Osteoblast (primary cell): ENCODE measurements at regions not wholly inside any gene's neighbourhood (a gene's known extent, or its start where the extent isn't known, plus 50 kb on each side); places are given as distances from the start of the nearest gene placed in this dataset.

Source experiments
- DNase-seq: peaks from one replicate; pipeline ENCODE4 v3.0.0; 2011; ENCODE audit warnings: low spot score, mixed read lengths; ENCODE audit not compliant: insufficient read length; ENCODE audit errors: missing footprints
- H2AFZ ChIP-seq: 2 replicates; pipeline ENCODE4 v1.6.0; 2011; ENCODE audit warnings: mild to moderate bottlenecking, low read length
- H3K27ac ChIP-seq: 2 replicates; pipeline ENCODE4 v1.5.1; 2011; ENCODE audit warnings: mild to moderate bottlenecking, low read depth, low read length, moderate library complexity
- H3K27me3 ChIP-seq: 2 replicates; pipeline ENCODE4 v1.6.0; 2012; ENCODE audit warnings: mild to moderate bottlenecking, control low read depth, inconsistent platforms, low read length, moderate library complexity; ENCODE audit not compliant: insufficient read depth
- H3K36me3 ChIP-seq: 2 replicates; pipeline ENCODE4 v1.5.1; 2011; ENCODE audit warnings: mild to moderate bottlenecking, low read length, control low read depth, moderate library complexity; ENCODE audit not compliant: insufficient read depth
- H3K4me1 ChIP-seq: 2 replicates; pipeline ENCODE4 v1.5.1; 2011; ENCODE audit warnings: mild to moderate bottlenecking, low read length, control low read depth, moderate library complexity; ENCODE audit not compliant: insufficient read depth
- H3K4me2 ChIP-seq: 2 replicates; pipeline ENCODE4 v1.6.0; 2011; ENCODE audit warnings: mild to moderate bottlenecking, low read length; ENCODE audit not compliant: insufficient read depth
- H3K4me3 ChIP-seq: fragments of 200-600 bp; sonication (generic); 3 replicates; pipeline ENCODE4 v1.5.1; 2012; ENCODE audit warnings: mild to moderate bottlenecking, low read length, inconsistent platforms; ENCODE audit not compliant: insufficient read depth
- H3K79me2 ChIP-seq: 2 replicates; pipeline ENCODE4 v1.6.0; 2012; ENCODE audit warnings: mild to moderate bottlenecking, low read length, control low read depth, inconsistent platforms; ENCODE audit not compliant: insufficient read depth
- H3K9me3 ChIP-seq: 2 replicates; pipeline ENCODE4 v1.5.1; 2011; ENCODE audit warnings: low read depth, low read length, control low read depth
- H4K20me1 ChIP-seq: 2 replicates; pipeline ENCODE4 v1.6.0; 2012; ENCODE audit warnings: mild to moderate bottlenecking, low read length, control low read depth; ENCODE audit not compliant: insufficient read depth
- CTCF ChIP-seq: IDR thresholded peaks from 2 replicates; pipeline ENCODE4 v1.5.1; 2011; ENCODE audit warnings: mild to moderate bottlenecking, low read depth, low read length, moderate library complexity; ENCODE audit errors: extremely low read depth

- H3K4me2 ChIP-seq: no peak overlapping the region
- no peak for TF ChIP-seq CTCF
- DNase-seq: no peak
- H2AFZ ChIP-seq: peak overlapping the region; percentile 5
- peaks cover 14% of the 10 kb centered on the region for H3K4me1 ChIP-seq
- H3K27ac ChIP-seq: peak overlapping the region; percentile 38
- H3K4me3 ChIP-seq: no peak overlapping the region
- H3K27me3 ChIP-seq: no peaks in the 10 kb centered on the region
- no peaks in the 10 kb centered on the region for H4K20me1 ChIP-seq
- H3K9me3 ChIP-seq: no peaks in the 10 kb centered on the region
- no peaks in the 10 kb centered on the region for H3K79me2 ChIP-seq
- no peaks in the 10 kb centered on the region for H3K36me3 ChIP-seq
These were observed 392.6 kb upstream of the MARCKS start for GRCh38 chr6:113464536-113464935.

DNA sequence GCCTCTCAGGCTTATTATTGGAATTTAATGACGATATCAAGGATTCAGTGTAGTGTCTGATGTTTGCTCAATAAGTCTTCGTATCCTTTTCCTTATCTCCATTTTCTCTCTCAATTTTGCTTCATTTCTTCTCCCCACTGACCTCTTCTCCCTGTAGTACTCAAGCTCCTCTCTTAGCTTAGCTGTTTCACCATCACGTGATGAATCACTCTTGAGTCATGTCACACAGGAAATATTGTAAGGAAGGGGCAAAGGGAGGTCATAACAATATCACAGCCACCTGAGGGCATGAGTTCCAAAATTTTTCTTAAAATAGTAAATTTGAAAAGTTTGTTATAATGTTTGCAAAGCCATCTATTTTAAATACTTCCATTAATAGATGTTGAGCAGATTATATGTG is 392.2 kb upstream of the MARCKS start:
- DNase-seq: no peak
- TF ChIP-seq CTCF: no peak
- Histone ChIP-seq H3K4me3 (no peak overlapping the region), H3K9me3 (no peaks in the 10 kb centered on the region), H4K20me1 (no peaks in the 10 kb centered on the region), H3K4me2 (no peak overlapping the region), H3K27me3 (no peaks in the 10 kb centered on the region), H3K36me3 (no peaks in the 10 kb centered on the region), H3K79me2 (no peaks in the 10 kb centered on the region), H3K27ac (peak overlapping the region; percentile 38), H3K4me1 (peaks cover 14% of the 10 kb centered on the region), H2AFZ (peak overlapping the region; percentile 5)

GRCh38 chr6:113466526-113466925 is 390.6 kb upstream of the MARCKS start:
- H3K4me2 ChIP-seq: no peak overlapping the region
- H3K36me3 ChIP-seq: no peaks in the 10 kb centered on the region
- no peaks in the 10 kb centered on the region for H3K27me3 ChIP-seq
- TF ChIP-seq CTCF: no peak
- peaks cover 14% of the 10 kb centered on the region for H3K4me1 ChIP-seq
- H3K27ac ChIP-seq: no peak overlapping the region
- no peak overlapping the region for H3K4me3 ChIP-seq
- no peaks in the 10 kb centered on the region for H4K20me1 ChIP-seq
- no peaks in the 10 kb centered on the region for H3K9me3 ChIP-seq
- DNase-seq: no peak
- H3K79me2 ChIP-seq: no peaks in the 10 kb centered on the region
- no peak overlapping the region for H2AFZ ChIP-seq

GRCh38 chr6:113475392-113475791 is 381.8 kb upstream of the MARCKS start:
- Histone ChIP-seq H3K4me2 (no peak overlapping the region), H3K9me3 (no peaks in the 10 kb centered on the region), H3K4me3 (no peak overlapping the region), H3K27me3 (no peaks in the 10 kb centered on the region), H3K36me3 (no peaks in the 10 kb centered on the region), H4K20me1 (no peaks in the 10 kb centered on the region), H3K79me2 (no peaks in the 10 kb centered on the region), H2AFZ (peak overlapping the region; percentile 30), H3K4me1 (peaks cover 19% of the 10 kb centered on the region), H3K27ac (peak overlapping the region; percentile 40)
- DNase-seq: no peak
- no peak for TF ChIP-seq CTCF
